ENCODE measurements at regions not wholly inside any gene's neighbourhood (a gene's known extent, or its start where the extent isn't known, plus 50 kb on each side); places are given as distances from the start of the nearest gene placed in this dataset.

DNA sequence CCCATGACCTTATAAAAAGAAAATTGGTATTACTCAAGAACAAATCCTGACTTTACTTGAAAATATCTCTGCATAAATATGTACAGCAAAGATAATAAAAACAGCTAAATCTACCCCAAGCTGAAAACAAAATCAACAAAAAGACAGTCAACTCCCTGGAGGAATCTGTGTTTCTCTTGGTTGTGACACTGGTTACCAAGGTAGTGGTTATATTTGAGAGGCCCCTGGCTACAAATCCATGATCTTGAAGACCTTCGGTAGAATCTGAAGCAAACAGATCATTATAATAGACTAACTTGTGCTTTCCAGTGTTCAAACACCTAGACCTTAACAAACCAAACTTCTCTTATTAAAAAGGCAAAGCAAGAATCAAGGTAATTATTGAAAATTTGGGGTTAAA, 123.9 kb upstream of the SGCE start:
- Histone ChIP-seq H3K9me3 (ENCODE audit: control insufficient read depth, insufficient read depth, low read depth, low read length) (no peaks in the 10 kb centered on the region), H3K4me1 (ENCODE audit: control insufficient read depth, insufficient read depth, low read length) (no peaks in the 10 kb centered on the region), H3K27ac (ENCODE audit: low read length) (no peak overlapping the region), H3K27me3 (ENCODE audit: control insufficient read depth, insufficient read depth, low read length) (no peaks in the 10 kb centered on the region), H3K4me3 (ENCODE audit: low read depth in 2 of 2, low read length in 2 of 2) (no peak overlapping the region), H3K36me3 (ENCODE audit: control insufficient read depth, insufficient read depth, low read length) (no peaks in the 10 kb centered on the region)
- in situ Hi-C loops (cut with HindIII; ENCODE audit: low pct_unique_long_range_greater_than_20kb, low sequenced_read_pairs) (no loop called here), intact Hi-C loops (cut with micrococcal nuclease; ENCODE audit: unreplicated experiment) (loop anchor here (5.0 kb wide), 1 partner anchor 412 kb away; no protein-coding TSS in a partner anchor)
- DNase-seq (ENCODE audit: low read depth, low spot score) (no peak), ATAC-seq (no peak)
- no peak for TF ChIP-seq SIN3A (IDR thresholded peaks at IDR 0.05; ENCODE audit: borderline replicate concordance, insufficient read depth, low read depth, low read length)
- TF ChIP-seq, protein P1, sequence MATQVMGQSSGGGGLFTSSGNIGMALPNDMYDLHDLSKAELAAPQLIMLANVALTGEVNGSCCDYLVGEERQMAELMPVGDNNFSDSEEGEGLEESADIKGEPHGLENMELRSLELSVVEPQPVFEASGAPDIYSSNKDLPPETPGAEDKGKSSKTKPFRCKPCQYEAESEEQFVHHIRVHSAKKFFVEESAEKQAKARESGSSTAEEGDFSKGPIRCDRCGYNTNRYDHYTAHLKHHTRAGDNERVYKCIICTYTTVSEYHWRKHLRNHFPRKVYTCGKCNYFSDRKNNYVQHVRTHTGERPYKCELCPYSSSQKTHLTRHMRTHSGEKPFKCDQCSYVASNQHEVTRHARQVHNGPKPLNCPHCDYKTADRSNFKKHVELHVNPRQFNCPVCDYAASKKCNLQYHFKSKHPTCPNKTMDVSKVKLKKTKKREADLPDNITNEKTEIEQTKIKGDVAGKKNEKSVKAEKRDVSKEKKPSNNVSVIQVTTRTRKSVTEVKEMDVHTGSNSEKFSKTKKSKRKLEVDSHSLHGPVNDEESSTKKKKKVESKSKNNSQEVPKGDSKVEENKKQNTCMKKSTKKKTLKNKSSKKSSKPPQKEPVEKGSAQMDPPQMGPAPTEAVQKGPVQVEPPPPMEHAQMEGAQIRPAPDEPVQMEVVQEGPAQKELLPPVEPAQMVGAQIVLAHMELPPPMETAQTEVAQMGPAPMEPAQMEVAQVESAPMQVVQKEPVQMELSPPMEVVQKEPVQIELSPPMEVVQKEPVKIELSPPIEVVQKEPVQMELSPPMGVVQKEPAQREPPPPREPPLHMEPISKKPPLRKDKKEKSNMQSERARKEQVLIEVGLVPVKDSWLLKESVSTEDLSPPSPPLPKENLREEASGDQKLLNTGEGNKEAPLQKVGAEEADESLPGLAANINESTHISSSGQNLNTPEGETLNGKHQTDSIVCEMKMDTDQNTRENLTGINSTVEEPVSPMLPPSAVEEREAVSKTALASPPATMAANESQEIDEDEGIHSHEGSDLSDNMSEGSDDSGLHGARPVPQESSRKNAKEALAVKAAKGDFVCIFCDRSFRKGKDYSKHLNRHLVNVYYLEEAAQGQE (IDR thresholded peaks at IDR 0.05; ENCODE audit: insufficient read depth in 1 of 2, low read depth in 2 of 2, low read length in 1 of 2), result no peak
- TF ChIP-seq, protein P2, sequence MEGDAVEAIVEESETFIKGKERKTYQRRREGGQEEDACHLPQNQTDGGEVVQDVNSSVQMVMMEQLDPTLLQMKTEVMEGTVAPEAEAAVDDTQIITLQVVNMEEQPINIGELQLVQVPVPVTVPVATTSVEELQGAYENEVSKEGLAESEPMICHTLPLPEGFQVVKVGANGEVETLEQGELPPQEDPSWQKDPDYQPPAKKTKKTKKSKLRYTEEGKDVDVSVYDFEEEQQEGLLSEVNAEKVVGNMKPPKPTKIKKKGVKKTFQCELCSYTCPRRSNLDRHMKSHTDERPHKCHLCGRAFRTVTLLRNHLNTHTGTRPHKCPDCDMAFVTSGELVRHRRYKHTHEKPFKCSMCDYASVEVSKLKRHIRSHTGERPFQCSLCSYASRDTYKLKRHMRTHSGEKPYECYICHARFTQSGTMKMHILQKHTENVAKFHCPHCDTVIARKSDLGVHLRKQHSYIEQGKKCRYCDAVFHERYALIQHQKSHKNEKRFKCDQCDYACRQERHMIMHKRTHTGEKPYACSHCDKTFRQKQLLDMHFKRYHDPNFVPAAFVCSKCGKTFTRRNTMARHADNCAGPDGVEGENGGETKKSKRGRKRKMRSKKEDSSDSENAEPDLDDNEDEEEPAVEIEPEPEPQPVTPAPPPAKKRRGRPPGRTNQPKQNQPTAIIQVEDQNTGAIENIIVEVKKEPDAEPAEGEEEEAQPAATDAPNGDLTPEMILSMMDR (IDR thresholded peaks at IDR 0.05), result no peak
- no peak for TF ChIP-seq TCF7L2 (IDR thresholded peaks at IDR 0.05; ENCODE audit: low read depth, low read length)
- no peak for TF ChIP-seq POLR2AphosphoS5 (IDR thresholded peaks at IDR 0.05; ENCODE audit: low read depth, low read length)
- ChIA-PET CTCF (no interaction called here), POLR2A (no interaction called here)
- no TSS peak for BruUV-seq (replicated peaks)

DNA sequence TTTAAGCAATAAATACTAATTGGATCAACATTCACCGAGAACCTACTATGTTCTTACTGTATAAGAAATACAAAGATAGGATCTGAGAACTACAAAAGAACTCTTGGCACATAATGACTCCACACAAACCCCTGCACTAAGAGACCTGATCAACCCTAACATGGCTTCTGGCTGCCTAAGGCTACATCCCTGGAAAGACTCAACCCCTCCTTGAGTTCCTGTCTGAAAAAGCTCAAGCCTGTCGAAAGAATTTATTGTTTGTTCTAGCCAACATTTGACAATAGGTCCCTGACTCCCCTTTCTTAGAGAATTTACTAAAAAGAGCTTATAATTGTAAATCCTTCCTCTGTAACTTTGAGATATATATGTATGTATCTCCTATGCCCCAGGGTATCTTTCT, 125.3 kb upstream of the SGCE start:
- H3K9me3 ChIP-seq (ENCODE audit: control insufficient read depth, insufficient read depth, low read depth, low read length), result no peaks in the 10 kb centered on the region
- ATAC-seq (no peak), DNase-seq (ENCODE audit: low read depth, low spot score) (no peak)
- H3K4me3 ChIP-seq (ENCODE audit: low read depth in 2 of 2, low read length in 2 of 2), result no peak overlapping the region
- ChIA-PET POLR2A (no interaction called here), CTCF (no interaction called here)
- H3K27me3 ChIP-seq (ENCODE audit: control insufficient read depth, insufficient read depth, low read length), result no peaks in the 10 kb centered on the region
- no peak for TF ChIP-seq POLR2AphosphoS5 (IDR thresholded peaks at IDR 0.05; ENCODE audit: low read depth, low read length)
- TF ChIP-seq, protein P1 (IDR thresholded peaks at IDR 0.05; ENCODE audit: insufficient read depth in 1 of 2, low read depth in 2 of 2, low read length in 1 of 2), result no peak
- no peak for TF ChIP-seq SIN3A (IDR thresholded peaks at IDR 0.05; ENCODE audit: borderline replicate concordance, insufficient read depth, low read depth, low read length)
- no peak for TF ChIP-seq TCF7L2 (IDR thresholded peaks at IDR 0.05; ENCODE audit: low read depth, low read length)
- TF ChIP-seq, protein P2 (IDR thresholded peaks at IDR 0.05), result no peak
- H3K36me3 ChIP-seq (ENCODE audit: control insufficient read depth, insufficient read depth, low read length), result no peaks in the 10 kb centered on the region
- no TSS peak for BruUV-seq (replicated peaks)
- no peak overlapping the region for H3K27ac ChIP-seq (ENCODE audit: low read length)
- intact Hi-C loops (cut with micrococcal nuclease; ENCODE audit: unreplicated experiment), result loop anchor here (5.0 kb wide), 1 partner anchor 411 kb away; no protein-coding TSS in a partner anchor
- no peaks in the 10 kb centered on the region for H3K4me1 ChIP-seq (ENCODE audit: control insufficient read depth, insufficient read depth, low read length)
- in situ Hi-C loops (cut with HindIII; ENCODE audit: low pct_unique_long_range_greater_than_20kb, low sequenced_read_pairs), result no loop called here
